ENCODE measurements at regions not wholly inside any gene's neighbourhood (a gene's known extent, or its start where the extent isn't known, plus 50 kb on each side); places are given as distances from the start of the nearest gene placed in this dataset.
A peak's percentile ranks its signal among the peaks of the same experiment; 100 is the strongest.
"Not testable (repeated sequence)": the region's sequence is repeated elsewhere in the genome, so short reads cannot be mapped to it uniquely, and the experiment has no call there.

DNA sequence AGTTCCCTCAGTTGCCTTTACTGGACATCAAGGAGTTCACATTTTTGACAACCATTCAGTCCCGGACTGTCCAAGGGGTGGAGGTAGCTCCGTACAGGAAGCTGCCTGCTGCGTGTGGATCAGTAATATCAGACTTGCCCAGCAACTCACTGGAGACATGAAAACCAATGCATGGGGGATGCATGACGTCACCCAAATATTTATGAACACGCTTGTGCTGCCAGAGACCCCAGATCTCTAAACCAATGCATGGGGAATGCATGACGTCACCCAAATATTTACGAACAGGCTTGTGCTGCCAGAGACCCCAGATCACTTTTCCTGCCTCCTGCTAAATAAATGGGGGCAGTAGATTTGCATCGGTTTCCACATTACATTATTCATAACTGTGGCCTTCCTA lies 2137.4 kb upstream of the DEFB115 start:
- not testable (repeated sequence) for DNase-seq (ENCODE audit: low read depth, low spot score)

DNA sequence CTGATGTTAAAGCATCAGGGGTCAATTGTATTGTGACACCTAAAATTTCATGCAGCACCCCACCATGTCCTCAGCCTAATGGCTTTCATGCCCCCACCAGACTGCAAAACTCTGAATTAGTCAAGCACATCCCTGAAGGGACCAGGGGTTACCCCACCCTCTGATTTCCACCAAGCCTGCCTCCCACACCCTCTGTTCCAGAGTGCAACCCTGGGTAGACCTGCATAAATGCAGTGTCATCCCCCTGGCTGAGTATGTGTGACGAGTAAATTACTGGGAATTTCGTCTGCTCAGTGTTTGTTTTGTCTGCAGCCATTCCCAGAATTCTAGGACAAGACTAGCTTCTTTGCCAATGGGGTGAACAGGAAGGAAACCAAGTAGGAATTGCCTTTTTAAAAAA lies 2136.9 kb upstream of the DEFB115 start:
- peak; percentile 19 for DNase-seq (ENCODE audit: low read depth, low spot score)

DNA sequence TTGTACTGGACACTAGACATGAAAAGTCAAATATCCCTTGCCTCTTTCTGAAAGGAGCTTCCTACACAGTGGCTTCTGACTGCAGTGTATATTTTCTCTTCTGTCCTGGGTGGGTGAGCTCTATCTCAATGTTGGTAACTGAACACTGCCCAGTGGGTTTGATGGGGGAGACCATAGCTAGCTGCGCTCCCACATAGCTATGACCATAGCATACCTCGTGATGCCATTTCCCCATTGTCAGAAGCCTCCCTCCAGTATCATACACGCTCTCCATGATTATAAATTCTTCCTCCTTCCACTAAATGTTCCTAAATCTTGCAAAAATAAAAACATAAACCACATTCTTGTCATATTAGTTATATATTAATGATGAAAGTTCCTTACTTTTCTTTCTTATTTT lies 2134.7 kb upstream of the DEFB115 start:
- DNase-seq (ENCODE audit: low read depth, low spot score): not testable (repeated sequence)

DNA sequence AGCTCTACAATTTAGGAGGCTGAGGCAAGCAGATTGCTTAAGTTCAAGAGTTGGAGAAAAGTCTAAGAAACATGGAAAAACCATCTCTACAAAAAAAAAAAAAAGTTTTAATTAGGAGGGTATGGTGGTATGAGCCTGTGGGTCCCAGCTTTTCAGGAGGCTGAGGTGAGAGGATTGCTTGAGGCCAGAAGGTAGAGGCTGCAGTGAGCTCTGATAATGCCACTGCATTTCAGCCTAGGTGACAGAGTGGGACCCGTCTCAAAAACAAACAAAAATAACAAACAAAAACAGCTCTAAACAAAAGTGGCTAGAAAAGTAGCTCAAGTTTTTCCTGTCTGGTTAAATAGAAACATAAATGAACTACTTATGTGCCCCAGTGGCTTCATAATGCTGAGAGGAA lies 2133.6 kb upstream of the DEFB115 start:
- DNase-seq (ENCODE audit: low read depth, low spot score): no peak
